ENCODE measurements at regions not wholly inside any gene's neighbourhood (a gene's known extent, or its start where the extent isn't known, plus 50 kb on each side); places are given as distances from the start of the nearest gene placed in this dataset.

GRCh38 chr13:44231786-44232516 lies 141.7 kb upstream of the SERP2 start:
- WGBS (ENCODE audit: insufficient coverage), result 94% methylated on average over 15 of the region's 15 CpGs
- H3K27me3 ChIP-seq (ENCODE audit: control insufficient read depth, insufficient read depth, low read length), result no peaks in the 10 kb centered on the region
- no peak overlapping the region for H3K4me3 Mint-ChIP-seq
- peaks cover 0 to 10% of the 10 kb centered on the region in 2 donors for H3K27me3 Mint-ChIP-seq (ENCODE audit: low read depth in 2 of 2)
- H3K27ac Mint-ChIP-seq, result no peak overlapping the region
- intact Hi-C loops (cut with micrococcal nuclease), result no loop called here
- TF ChIP-seq, protein P1, sequence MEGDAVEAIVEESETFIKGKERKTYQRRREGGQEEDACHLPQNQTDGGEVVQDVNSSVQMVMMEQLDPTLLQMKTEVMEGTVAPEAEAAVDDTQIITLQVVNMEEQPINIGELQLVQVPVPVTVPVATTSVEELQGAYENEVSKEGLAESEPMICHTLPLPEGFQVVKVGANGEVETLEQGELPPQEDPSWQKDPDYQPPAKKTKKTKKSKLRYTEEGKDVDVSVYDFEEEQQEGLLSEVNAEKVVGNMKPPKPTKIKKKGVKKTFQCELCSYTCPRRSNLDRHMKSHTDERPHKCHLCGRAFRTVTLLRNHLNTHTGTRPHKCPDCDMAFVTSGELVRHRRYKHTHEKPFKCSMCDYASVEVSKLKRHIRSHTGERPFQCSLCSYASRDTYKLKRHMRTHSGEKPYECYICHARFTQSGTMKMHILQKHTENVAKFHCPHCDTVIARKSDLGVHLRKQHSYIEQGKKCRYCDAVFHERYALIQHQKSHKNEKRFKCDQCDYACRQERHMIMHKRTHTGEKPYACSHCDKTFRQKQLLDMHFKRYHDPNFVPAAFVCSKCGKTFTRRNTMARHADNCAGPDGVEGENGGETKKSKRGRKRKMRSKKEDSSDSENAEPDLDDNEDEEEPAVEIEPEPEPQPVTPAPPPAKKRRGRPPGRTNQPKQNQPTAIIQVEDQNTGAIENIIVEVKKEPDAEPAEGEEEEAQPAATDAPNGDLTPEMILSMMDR (IDR thresholded peaks at IDR 0.05), result no peak
- H3K27ac ChIP-seq (ENCODE audit: low read length), result no peak overlapping the region
- ATAC-seq, result no peak
- DNase-seq, result no peak
- no peaks in the 10 kb centered on the region for H3K36me3 Mint-ChIP-seq
- no peaks in the 10 kb centered on the region for H3K9me3 Mint-ChIP-seq
- no peaks in the 10 kb centered on the region for H3K9me3 ChIP-seq (ENCODE audit: control insufficient read depth, insufficient read depth, low read length)
- peaks cover 0 to under 1% of the 10 kb centered on the region in 2 donors for H3K4me1 Mint-ChIP-seq
- H3K4me3 ChIP-seq (ENCODE audit: low read length), result no peak overlapping the region
- no peaks in the 10 kb centered on the region for H3K4me1 ChIP-seq (ENCODE audit: control insufficient read depth, insufficient read depth, low read length)
- H3K36me3 ChIP-seq (ENCODE audit: control insufficient read depth, insufficient read depth, low read length), result no peaks in the 10 kb centered on the region

DNA sequence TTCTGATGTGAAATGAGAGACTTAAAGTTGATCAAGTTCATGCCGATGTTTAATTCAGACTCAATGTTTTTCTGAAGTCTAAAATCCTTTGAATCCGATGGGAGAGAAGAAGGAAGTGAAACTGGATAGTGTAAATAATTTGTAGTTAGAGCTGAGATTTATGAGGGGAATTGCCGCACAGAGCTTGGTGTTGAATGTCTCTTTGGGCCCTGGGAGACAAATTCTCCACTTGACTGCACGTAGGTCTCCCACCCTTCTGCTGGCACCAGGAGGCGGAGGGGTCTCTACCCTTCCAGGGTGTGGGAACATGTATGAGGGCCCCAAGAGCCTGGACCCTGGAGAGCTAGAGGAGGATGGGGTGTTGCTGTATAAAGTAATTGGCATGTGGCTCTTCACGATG lies 140.8 kb upstream of the SERP2 start:
- Mint-ChIP-seq H3K4me1 (peaks cover 7 to 9% of the 10 kb centered on the region in 2 donors), H3K9me3 (no peaks in the 10 kb centered on the region), H3K4me3 (no peak overlapping the region), H3K27me3 (ENCODE audit: low read depth in 2 of 2) (peaks cover 0 to 10% of the 10 kb centered on the region in 2 donors), H3K27ac (no peak overlapping the region), H3K36me3 (no peaks in the 10 kb centered on the region)
- Histone ChIP-seq H3K27me3 (ENCODE audit: control insufficient read depth, insufficient read depth, low read length) (no peaks in the 10 kb centered on the region), H3K4me3 (ENCODE audit: low read length) (no peak overlapping the region), H3K27ac (ENCODE audit: low read length) (no peak overlapping the region), H3K9me3 (ENCODE audit: control insufficient read depth, insufficient read depth, low read length) (no peaks in the 10 kb centered on the region), H3K36me3 (ENCODE audit: control insufficient read depth, insufficient read depth, low read length) (no peaks in the 10 kb centered on the region), H3K4me1 (ENCODE audit: control insufficient read depth, insufficient read depth, low read length) (peaks cover 4% of the 10 kb centered on the region)
- intact Hi-C loops (cut with micrococcal nuclease), result no loop called here
- DNase-seq (no peak), ATAC-seq (no peak)
- 93% methylated on average over 6 of the region's 6 CpGs for WGBS (ENCODE audit: insufficient coverage)
- TF ChIP-seq, protein P1 (IDR thresholded peaks at IDR 0.05), result no peak

DNA sequence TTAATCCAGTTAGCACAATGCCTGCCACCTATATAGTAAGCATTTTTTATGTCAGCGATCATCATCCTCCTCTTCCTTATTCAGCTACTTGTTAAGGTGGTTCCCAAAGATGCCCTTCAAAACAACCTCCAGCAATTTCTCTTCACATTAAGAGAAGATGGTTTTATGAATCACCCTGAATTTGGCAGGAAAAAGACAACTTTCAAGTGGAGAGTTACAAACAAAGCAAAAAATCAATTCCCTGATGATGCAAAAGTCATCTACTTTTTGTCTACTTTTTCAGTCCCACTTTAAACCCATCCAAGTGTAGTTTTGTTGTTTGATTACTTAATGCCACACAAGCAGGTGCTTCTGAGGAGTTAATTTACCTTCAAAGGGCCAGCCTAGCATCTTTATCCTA lies 139.1 kb upstream of the SERP2 start:
- DNase-seq (no peak), ATAC-seq (no peak)
- Histone ChIP-seq H3K36me3 (ENCODE audit: control insufficient read depth, insufficient read depth, low read length) (no peaks in the 10 kb centered on the region), H3K4me1 (ENCODE audit: control insufficient read depth, insufficient read depth, low read length) (peaks cover 4% of the 10 kb centered on the region), H3K27ac (ENCODE audit: low read length) (no peak overlapping the region), H3K4me3 (ENCODE audit: low read length) (no peak overlapping the region), H3K27me3 (ENCODE audit: control insufficient read depth, insufficient read depth, low read length) (no peaks in the 10 kb centered on the region), H3K9me3 (ENCODE audit: control insufficient read depth, insufficient read depth, low read length) (no peaks in the 10 kb centered on the region)
- Mint-ChIP-seq H3K27me3 (ENCODE audit: low read depth in 2 of 2) (peaks cover 0 to 10% of the 10 kb centered on the region in 2 donors), H3K27ac (no peak overlapping the region), H3K36me3 (no peaks in the 10 kb centered on the region), H3K4me1 (peaks cover 7 to 14% of the 10 kb centered on the region in 2 donors), H3K9me3 (no peaks in the 10 kb centered on the region), H3K4me3 (no peak overlapping the region)
- intact Hi-C loops (cut with micrococcal nuclease), result no loop called here
- 91% methylated on average over 1 of the region's 1 CpG for WGBS (ENCODE audit: insufficient coverage)
- TF ChIP-seq, protein P1 (IDR thresholded peaks at IDR 0.05), result no peak

GRCh38 chr13:44236370-44236769 lies 137.3 kb upstream of the SERP2 start:
- H3K4me3 Mint-ChIP-seq, result no peak overlapping the region
- Histone ChIP-seq H3K4me3 (ENCODE audit: low read length) (no peak overlapping the region), H3K4me1 (ENCODE audit: control insufficient read depth, insufficient read depth, low read length) (peaks cover 4% of the 10 kb centered on the region), H3K36me3 (ENCODE audit: control insufficient read depth, insufficient read depth, low read length) (no peaks in the 10 kb centered on the region), H3K9me3 (ENCODE audit: control insufficient read depth, insufficient read depth, low read length) (no peaks in the 10 kb centered on the region), H3K27me3 (ENCODE audit: control insufficient read depth, insufficient read depth, low read length) (no peaks in the 10 kb centered on the region), H3K27ac (ENCODE audit: low read length) (no peak overlapping the region)
- ATAC-seq (no peak), DNase-seq (no peak)
- no peaks in the 10 kb centered on the region for H3K36me3 Mint-ChIP-seq
- peaks cover 7 to 14% of the 10 kb centered on the region in 2 donors for H3K4me1 Mint-ChIP-seq
- 88% methylated on average over 1 of the region's 1 CpG for WGBS (ENCODE audit: insufficient coverage)
- H3K27ac Mint-ChIP-seq, result no peak overlapping the region
- TF ChIP-seq, protein P1 (IDR thresholded peaks at IDR 0.05), result no peak
- H3K27me3 Mint-ChIP-seq (ENCODE audit: low read depth in 2 of 2), result peaks cover 0 to 11% of the 10 kb centered on the region in 2 donors
- H3K9me3 Mint-ChIP-seq, result no peaks in the 10 kb centered on the region
- intact Hi-C loops (cut with micrococcal nuclease), result no loop called here
